ENCODE measurements at regions not wholly inside any gene's neighbourhood (a gene's known extent, or its start where the extent isn't known, plus 50 kb on each side); places are given as distances from the start of the nearest gene placed in this dataset.

DNA sequence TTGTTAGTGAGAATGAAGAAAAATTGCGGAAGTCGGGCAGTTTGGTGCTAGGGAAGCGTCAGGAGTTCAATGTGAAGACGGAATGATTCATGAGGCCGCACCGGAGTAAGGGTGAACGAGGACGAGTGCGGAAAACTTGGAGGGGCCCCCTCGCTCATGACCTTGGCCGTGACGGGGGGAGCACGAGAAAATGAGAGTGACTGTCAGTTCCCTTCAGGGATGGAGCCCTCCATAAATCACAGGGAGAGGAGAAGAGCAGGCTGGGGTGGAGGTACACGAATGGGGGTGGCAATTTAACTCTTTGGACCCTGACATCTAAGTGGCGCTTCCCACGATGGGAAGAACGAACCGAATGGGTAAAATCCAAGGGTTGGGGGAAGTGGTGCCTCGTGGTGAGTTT lies 486.4 kb downstream of the TSHZ3 start:
- no peak overlapping the region for H3K4me3 ChIP-seq (ENCODE audit: low read depth, low read length)
- TF ChIP-seq, protein P1, sequence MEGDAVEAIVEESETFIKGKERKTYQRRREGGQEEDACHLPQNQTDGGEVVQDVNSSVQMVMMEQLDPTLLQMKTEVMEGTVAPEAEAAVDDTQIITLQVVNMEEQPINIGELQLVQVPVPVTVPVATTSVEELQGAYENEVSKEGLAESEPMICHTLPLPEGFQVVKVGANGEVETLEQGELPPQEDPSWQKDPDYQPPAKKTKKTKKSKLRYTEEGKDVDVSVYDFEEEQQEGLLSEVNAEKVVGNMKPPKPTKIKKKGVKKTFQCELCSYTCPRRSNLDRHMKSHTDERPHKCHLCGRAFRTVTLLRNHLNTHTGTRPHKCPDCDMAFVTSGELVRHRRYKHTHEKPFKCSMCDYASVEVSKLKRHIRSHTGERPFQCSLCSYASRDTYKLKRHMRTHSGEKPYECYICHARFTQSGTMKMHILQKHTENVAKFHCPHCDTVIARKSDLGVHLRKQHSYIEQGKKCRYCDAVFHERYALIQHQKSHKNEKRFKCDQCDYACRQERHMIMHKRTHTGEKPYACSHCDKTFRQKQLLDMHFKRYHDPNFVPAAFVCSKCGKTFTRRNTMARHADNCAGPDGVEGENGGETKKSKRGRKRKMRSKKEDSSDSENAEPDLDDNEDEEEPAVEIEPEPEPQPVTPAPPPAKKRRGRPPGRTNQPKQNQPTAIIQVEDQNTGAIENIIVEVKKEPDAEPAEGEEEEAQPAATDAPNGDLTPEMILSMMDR (conservative IDR thresholded peaks at IDR 0.05; ENCODE audit: low read depth, low read length), result no peak
- DNase-seq (ENCODE audit: low read depth), result no peak

DNA sequence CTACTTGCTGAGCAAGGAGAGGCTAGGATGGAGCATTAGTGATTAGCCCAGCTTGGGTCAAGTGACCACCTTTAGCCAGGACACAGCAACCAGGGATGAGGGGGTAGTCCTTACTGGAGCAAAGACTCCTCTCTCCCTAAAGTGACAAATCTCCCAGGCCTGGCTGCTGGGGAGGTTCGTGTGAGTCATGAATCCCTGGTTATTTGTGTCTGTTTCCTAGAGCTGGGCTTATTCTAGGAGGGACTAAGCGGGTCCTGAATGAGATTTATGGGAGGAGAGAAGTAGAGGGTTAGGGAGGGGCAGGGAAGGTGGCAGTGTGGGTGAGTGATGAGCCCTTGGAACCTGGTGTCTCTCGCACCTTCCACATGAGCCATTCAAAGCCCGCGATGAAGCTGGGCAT lies 487.3 kb downstream of the TSHZ3 start:
- TF ChIP-seq, protein P1 (conservative IDR thresholded peaks at IDR 0.05; ENCODE audit: low read depth, low read length), result no peak
- no peak for DNase-seq (ENCODE audit: low read depth)
- H3K4me3 ChIP-seq (ENCODE audit: low read depth, low read length), result no peak overlapping the region

- no peak overlapping the region for H3K4me3 ChIP-seq (ENCODE audit: low read depth, low read length)
- DNase-seq (ENCODE audit: low read depth), result no peak
- TF ChIP-seq, protein P1 (conservative IDR thresholded peaks at IDR 0.05; ENCODE audit: low read depth, low read length), result no peak
These were observed 485.8 kb downstream of the ZNF536 start for GRCh38 chr19:30857966-30858490.

DNA sequence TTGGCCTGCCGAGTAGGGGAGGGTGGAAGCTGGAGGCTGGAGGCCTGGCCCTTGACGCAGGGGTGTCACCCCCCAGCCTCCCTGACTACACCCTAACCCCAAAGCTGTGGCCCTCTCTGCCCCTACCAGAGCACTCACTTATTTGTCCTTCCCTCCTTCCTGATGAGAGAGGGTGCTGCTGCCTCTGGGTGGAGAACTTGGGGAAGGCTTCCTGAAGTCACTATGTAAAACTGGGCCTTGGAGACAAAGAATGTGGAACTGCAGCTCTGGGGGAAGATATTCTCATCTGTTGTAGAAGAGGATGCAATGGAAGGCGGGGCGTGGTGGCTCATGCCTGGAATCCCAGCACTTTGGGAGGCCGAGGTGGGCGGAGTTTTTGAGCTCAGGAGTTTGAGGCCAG lies 485.2 kb downstream of the ZNF536 start:
- TF ChIP-seq, protein P1 (conservative IDR thresholded peaks at IDR 0.05; ENCODE audit: low read depth, low read length), result no peak
- H3K4me3 ChIP-seq (ENCODE audit: low read depth, low read length), result no peak overlapping the region
- no peak for DNase-seq (ENCODE audit: low read depth)

DNA sequence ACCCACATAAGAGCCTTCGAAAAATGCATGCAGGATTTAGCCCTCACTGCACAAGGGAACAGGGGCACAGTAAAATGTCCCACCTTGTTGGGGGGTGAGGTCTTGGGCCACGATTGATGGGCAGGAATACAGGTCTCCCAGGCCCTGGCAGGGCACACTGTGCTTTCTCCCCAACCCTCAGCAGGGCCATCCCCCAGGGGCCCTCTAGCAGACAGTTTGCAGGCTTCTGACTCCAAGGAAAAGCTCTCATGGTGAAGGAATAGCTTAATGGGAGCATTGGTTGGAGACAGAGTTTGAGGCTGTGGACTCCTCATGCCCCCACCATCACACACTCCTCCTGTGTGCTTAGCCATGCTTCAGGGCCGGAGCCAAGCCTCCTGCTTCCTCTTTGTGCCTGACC lies 484.6 kb downstream of the ZNF536 start:
- no peak overlapping the region for H3K4me3 ChIP-seq (ENCODE audit: low read depth, low read length)
- TF ChIP-seq, protein P1 (conservative IDR thresholded peaks at IDR 0.05; ENCODE audit: low read depth, low read length), result no peak
- DNase-seq (ENCODE audit: low read depth), result no peak

GRCh38 chr19:30856376-30856775 lies 484.2 kb downstream of the ZNF536 start:
- no peak for DNase-seq (ENCODE audit: low read depth)
- no peak overlapping the region for H3K4me3 ChIP-seq (ENCODE audit: low read depth, low read length)
- TF ChIP-seq, protein P1 (conservative IDR thresholded peaks at IDR 0.05; ENCODE audit: low read depth, low read length), result no peak

DNA sequence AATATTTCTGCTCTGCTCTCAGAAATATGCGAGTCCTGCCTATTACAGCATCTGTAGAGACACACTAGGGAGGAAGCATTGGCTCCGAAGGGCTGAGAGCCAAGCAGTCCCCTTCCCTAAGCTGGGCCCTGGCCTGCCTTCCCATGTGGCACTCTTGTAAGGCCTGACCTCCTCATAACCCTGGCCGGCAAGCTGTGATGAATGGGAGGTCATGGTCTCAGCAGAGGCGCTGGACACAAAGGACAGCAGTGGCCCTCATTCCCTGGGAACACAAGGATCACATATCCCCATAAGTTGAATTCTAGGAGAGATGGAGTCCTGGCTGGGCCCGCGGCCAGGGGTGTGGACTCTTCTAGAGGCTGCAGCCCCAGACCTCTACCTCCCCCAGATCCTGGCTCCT lies 483.3 kb downstream of the ZNF536 start:
- DNase-seq (ENCODE audit: low read depth), result no peak
- TF ChIP-seq, protein P1 (conservative IDR thresholded peaks at IDR 0.05; ENCODE audit: low read depth, low read length), result no peak
- H3K4me3 ChIP-seq (ENCODE audit: low read depth, low read length), result no peak overlapping the region

Measured in choroid plexus epithelial cell (primary cell).